ENCODE measurements at regions not wholly inside any gene's neighbourhood (a gene's known extent, or its start where the extent isn't known, plus 50 kb on each side); places are given as distances from the start of the nearest gene placed in this dataset.

DNA sequence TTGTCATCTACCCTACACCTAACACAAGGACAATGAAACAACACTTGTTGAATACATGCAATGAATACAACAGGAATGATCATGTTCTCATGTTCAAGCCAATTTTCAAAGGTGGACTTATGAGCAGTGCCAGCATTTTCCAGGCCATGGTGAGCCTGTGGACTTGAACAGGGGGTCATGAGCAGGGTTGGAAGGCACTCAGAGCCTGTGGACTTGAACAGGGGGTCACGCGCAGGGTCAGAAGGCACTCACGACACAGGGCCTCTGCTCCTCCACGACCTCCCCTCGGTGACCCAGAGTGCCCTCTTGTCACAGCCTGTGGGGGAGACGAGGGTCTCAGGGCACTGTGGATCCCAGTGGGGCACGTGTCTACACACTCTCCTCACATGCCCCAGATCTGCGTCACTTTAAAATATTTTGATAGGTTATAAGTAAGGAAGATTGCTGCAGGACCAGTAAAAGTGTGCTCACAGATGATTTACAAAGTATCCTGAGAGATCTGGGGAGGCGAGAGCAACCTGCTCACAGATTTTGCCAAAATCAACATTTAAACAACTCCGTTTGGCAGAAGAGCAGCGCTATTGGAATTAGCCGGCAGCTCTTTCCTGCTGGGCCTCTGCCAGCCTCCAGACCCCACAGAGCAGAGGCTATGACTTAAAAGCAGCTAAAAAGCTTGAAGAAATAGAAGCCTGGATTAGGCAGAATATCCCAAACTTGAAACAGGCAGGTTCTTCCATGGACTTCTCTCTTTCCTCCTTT is 121.9 kb downstream of the TMEM18 start:
- peaks cover 2% of the 10 kb centered on the region for H3K9me3 ChIP-seq (replicated peaks; ENCODE audit: control insufficient read depth, insufficient read depth, low read length)
- no peak overlapping the region for H3K9ac ChIP-seq (replicated peaks; ENCODE audit: extremely low read depth, insufficient read depth, low read length)
- DNase-seq (ENCODE audit: low read depth, low spot score) (no peak), FAIRE-seq (no peak)
- no peaks in the 10 kb centered on the region for H3K9me1 ChIP-seq (replicated peaks; ENCODE audit: control insufficient read depth, extremely low read depth, insufficient read depth, low read length)
- H3K36me3 ChIP-seq (ENCODE audit: control insufficient read depth in 2 of 2, extremely low read depth in 1 of 2, insufficient read depth in 2 of 2, low read length in 2 of 2): no peaks in the 10 kb centered on the region
- intact Hi-C loops (cut with micrococcal nuclease): no loop called here
- H3K79me2 ChIP-seq (ENCODE audit: control insufficient read depth, insufficient read depth, low read length): no peaks in the 10 kb centered on the region
- TF ChIP-seq JUN (IDR thresholded peaks at IDR 0.05; ENCODE audit: borderline replicate concordance, insufficient read depth, insufficient read length, low read depth): no peak
- TF ChIP-seq, protein P1, sequence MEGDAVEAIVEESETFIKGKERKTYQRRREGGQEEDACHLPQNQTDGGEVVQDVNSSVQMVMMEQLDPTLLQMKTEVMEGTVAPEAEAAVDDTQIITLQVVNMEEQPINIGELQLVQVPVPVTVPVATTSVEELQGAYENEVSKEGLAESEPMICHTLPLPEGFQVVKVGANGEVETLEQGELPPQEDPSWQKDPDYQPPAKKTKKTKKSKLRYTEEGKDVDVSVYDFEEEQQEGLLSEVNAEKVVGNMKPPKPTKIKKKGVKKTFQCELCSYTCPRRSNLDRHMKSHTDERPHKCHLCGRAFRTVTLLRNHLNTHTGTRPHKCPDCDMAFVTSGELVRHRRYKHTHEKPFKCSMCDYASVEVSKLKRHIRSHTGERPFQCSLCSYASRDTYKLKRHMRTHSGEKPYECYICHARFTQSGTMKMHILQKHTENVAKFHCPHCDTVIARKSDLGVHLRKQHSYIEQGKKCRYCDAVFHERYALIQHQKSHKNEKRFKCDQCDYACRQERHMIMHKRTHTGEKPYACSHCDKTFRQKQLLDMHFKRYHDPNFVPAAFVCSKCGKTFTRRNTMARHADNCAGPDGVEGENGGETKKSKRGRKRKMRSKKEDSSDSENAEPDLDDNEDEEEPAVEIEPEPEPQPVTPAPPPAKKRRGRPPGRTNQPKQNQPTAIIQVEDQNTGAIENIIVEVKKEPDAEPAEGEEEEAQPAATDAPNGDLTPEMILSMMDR (IDR thresholded peaks at IDR 0.05; ENCODE audit: extremely low read depth in 1 of 2, insufficient read depth in 1 of 2, low read depth in 1 of 2, low read length in 2 of 2): no peak
- TF ChIP-seq, protein P2, sequence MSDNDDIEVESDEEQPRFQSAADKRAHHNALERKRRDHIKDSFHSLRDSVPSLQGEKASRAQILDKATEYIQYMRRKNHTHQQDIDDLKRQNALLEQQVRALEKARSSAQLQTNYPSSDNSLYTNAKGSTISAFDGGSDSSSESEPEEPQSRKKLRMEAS (IDR thresholded peaks at IDR 0.05; ENCODE audit: insufficient read depth, insufficient read length): no peak
- TF ChIP-seq GATA2 (IDR thresholded peaks at IDR 0.05; ENCODE audit: insufficient read depth, insufficient read length, low read depth, low read length): no peak
- TF ChIP-seq MYC (IDR thresholded peaks at IDR 0.05; ENCODE audit: low read depth, low read length): no peak
- TF ChIP-seq FOS (IDR thresholded peaks at IDR 0.05; ENCODE audit: borderline replicate concordance, insufficient read depth, low read length): no peak
- TF ChIP-seq POLR2AphosphoS5 (IDR thresholded peaks at IDR 0.05; ENCODE audit: insufficient read depth, low read depth, low read length): no peak
- no peak for TF ChIP-seq EZH2 (IDR thresholded peaks at IDR 0.05; ENCODE audit: borderline replicate concordance, low read depth, low read length, severe bottlenecking)
- no peak for TF ChIP-seq POLR2A (IDR thresholded peaks at IDR 0.05; ENCODE audit: low read depth, low read length)
- ChIA-PET CTCF (no interaction called here), POLR2A (no interaction called here)
- no peak overlapping the region for H3K4me3 ChIP-seq (replicated peaks in 1 of 3; ENCODE audit: insufficient read depth in 1 of 3, low read depth in 1 of 3, low read length in 3 of 3)
- H2AFZ ChIP-seq (ENCODE audit: low read depth, low read length): no peak overlapping the region
- no peak overlapping the region for H3K4me2 ChIP-seq (ENCODE audit: insufficient read depth, low read length)
- dilution Hi-C loops (cut with MboI; ENCODE audit: extremely low pct_ligation_motif_present, low sequenced_read_pairs): no loop called here
- H3K4me1 ChIP-seq (ENCODE audit: control insufficient read depth, extremely low read depth, insufficient read depth, low read length): no peaks in the 10 kb centered on the region
- no peaks in the 10 kb centered on the region for H4K20me1 ChIP-seq (replicated peaks; ENCODE audit: control insufficient read depth, extremely low read depth, insufficient read depth, low read length)
- H3K27me3 ChIP-seq (ENCODE audit: control insufficient read depth in 2 of 2, insufficient read depth in 2 of 2, low read length in 2 of 2): no peaks in the 10 kb centered on the region
- no peak overlapping the region for H3K27ac ChIP-seq (ENCODE audit: insufficient read depth, low read depth, low read length)
- no TSS peak for BruUV-seq (replicated peaks)

Measured in endothelial cell of umbilical vein (primary cell).